Activated CD4-positive, alpha-beta memory T cell treated with anti-CD3 and anti-CD28 coated beads for 36 hours (primary cell): ENCODE measurements at regions not wholly inside any gene's neighbourhood (a gene's known extent, or its start where the extent isn't known, plus 50 kb on each side); places are given as distances from the start of the nearest gene placed in this dataset.

ENCODE experiments used
- CTCF ChIA-PET: fragments of 350-600 bp; sonication (Branson Sonifier 250); formaldehyde crosslinking; loops from one replicate; lab custom pipeline; 2021; ENCODE audit warnings: antibody characterized with exemption, inconsistent platforms; lab: Charles Lee
- POLR2A ChIA-PET: fragments of 350-600 bp; sonication (Branson Sonifier 250); formaldehyde crosslinking; loops from one replicate; lab custom pipeline; 2021; ENCODE audit warnings: antibody characterized with exemption; lab: Charles Lee
- DNase-seq: peaks from one replicate; pipeline ENCODE4 v3.0.0-alpha.2; 2020
- H3K27ac Mint-ChIP-seq: one replicate; pipeline ENCODE4 v1.8.0; 2021; ENCODE audit warnings: mixed read lengths
- H3K27me3 Mint-ChIP-seq: one replicate; pipeline ENCODE4 v1.8.0; 2021; ENCODE audit warnings: mixed read lengths
- H3K36me3 Mint-ChIP-seq: one replicate; pipeline ENCODE4 v1.8.0; 2021; ENCODE audit warnings: mixed read lengths
- H3K4me1 Mint-ChIP-seq: one replicate; pipeline ENCODE4 v1.8.0; 2021; ENCODE audit warnings: low read depth, mixed read lengths
- H3K4me3 Mint-ChIP-seq: one replicate; pipeline ENCODE4 v1.8.0; 2021; ENCODE audit warnings: mild to moderate bottlenecking, mixed read lengths
- H3K9me3 Mint-ChIP-seq: one replicate; pipeline ENCODE4 v1.8.0; 2021; ENCODE audit warnings: mixed read lengths
- intact Hi-C: fragments of 100-400 bp; cut with micrococcal nuclease; formaldehyde crosslinking; loops from one replicate; pipeline ENCODE4 v1.15.1; 2023

DNA sequence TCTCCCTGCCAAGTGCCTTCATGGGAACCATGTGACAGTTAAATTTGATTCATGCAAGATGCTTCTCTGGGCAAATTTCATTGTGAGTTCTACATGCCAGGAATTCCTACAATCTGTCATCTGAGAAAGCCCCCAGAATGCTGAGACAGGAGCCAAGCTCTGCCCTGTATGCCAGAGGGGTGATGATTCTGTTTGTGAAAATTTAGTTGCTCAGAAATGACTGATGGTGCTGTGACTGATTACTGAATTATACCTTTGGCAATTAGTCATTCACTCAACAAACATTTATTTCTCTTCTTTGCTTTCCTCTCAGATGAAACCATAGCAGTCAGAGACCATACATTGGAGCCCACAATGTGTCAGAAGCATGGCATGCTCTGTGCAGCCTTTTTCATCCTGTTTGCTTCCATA, 69.0 kb upstream of the ZBED5 start:
- peaks cover 16% of the 10 kb centered on the region for H3K27me3 Mint-ChIP-seq
- no peaks in the 10 kb centered on the region for H3K36me3 Mint-ChIP-seq
- H3K4me3 Mint-ChIP-seq = no peak overlapping the region
- no peak for DNase-seq
- H3K4me1 Mint-ChIP-seq = peaks cover 14% of the 10 kb centered on the region
- no peaks in the 10 kb centered on the region for H3K9me3 Mint-ChIP-seq
- POLR2A ChIA-PET = interaction anchor here (1.3 kb wide), 1 partner anchor 117 kb away, joined by 3 read pairs; no protein-coding TSS in a partner anchor
- intact Hi-C loops = loop anchor here (1.0 kb wide), 1 partner anchor 916 kb away; no protein-coding TSS in a partner anchor
- no peak overlapping the region for H3K27ac Mint-ChIP-seq
- CTCF ChIA-PET = interaction anchor here (0.5 to 1.2 kb wide), 3 partner anchors 97 to 107 kb away, joined by 3 to 6 read pairs (median 4); no protein-coding TSS in a partner anchor

DNA sequence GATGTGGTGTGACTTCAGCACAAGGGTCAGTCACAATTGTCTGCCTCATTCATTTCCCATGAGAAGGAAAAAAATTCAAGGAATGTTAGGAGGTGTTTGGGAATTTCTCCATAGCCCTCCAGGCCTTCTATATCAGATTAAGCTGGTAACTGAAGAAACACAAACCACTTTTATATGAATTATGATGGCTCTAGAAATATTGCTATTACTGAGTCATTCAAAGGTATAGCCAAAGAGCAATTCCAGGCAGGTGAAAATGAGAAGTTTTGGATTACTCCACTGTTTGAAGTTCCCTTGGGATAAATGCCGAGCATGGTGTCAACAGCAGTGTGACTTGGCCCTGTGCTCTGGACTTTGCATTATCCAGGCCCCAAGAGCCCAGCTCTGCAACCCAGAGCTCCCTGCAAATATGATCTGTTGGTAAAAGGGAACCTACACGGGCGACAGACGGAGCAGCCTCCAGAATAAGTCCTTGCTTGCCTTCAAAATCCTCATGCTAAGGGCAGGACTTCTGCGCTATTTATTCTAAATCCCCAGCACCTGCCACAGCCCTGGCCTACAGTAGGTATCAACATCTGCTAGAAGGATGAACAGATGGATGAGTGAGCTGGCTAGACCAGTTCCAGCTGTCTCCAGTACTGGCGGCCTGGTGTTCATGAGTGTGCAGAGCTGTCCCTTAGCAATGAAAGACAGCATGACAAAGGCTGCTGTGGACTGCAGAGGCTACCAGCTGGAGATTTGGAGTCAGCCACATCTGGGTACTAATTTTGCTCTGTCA, 67.5 kb upstream of the ZBED5 start:
- ChIA-PET CTCF (interaction anchor here (0.7 to 3.8 kb wide), 5 partner anchors 9 to 1081 kb away, joined by 3 to 15 read pairs (median 6); no protein-coding TSS in a partner anchor), POLR2A (no interaction called here)
- intact Hi-C loops = no loop called here
- peaks cover 6% of the 10 kb centered on the region for H3K4me1 Mint-ChIP-seq
- H3K36me3 Mint-ChIP-seq = no peaks in the 10 kb centered on the region
- H3K4me3 Mint-ChIP-seq = no peak overlapping the region
- no peaks in the 10 kb centered on the region for H3K9me3 Mint-ChIP-seq
- peaks cover 10% of the 10 kb centered on the region for H3K27me3 Mint-ChIP-seq
- no peak for DNase-seq
- H3K27ac Mint-ChIP-seq = no peak overlapping the region

DNA sequence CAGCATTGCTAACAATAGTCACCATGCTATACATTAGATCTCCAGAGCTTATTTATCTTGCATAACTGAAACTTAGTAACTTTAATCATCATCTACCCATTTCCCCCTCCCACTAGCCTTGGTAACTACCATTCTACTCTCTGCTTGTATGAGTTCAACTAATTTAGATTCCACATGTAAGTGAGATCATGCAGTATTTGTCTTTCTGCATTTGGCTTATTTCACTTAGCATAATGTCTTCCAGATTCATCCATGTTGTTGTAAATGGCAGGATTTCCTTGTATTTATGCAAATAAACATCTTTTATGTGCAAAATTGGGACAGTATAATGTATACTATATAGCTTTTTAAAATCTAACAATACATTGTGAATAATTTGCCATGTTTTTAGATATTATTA, 66.0 kb upstream of the ZBED5 start:
- Mint-ChIP-seq H3K4me3 (no peak overlapping the region), H3K27ac (no peak overlapping the region), H3K9me3 (peaks cover under 1% of the 10 kb centered on the region), H3K27me3 (peaks cover 7% of the 10 kb centered on the region), H3K4me1 (peaks cover 4% of the 10 kb centered on the region), H3K36me3 (no peaks in the 10 kb centered on the region)
- ChIA-PET POLR2A (no interaction called here), CTCF (interaction anchor here (1.4 to 3.8 kb wide), 2 partner anchors 11 to 131 kb away, joined by 8 to 15 read pairs; no protein-coding TSS in a partner anchor)
- intact Hi-C loops = no loop called here
- no peak for DNase-seq

DNA sequence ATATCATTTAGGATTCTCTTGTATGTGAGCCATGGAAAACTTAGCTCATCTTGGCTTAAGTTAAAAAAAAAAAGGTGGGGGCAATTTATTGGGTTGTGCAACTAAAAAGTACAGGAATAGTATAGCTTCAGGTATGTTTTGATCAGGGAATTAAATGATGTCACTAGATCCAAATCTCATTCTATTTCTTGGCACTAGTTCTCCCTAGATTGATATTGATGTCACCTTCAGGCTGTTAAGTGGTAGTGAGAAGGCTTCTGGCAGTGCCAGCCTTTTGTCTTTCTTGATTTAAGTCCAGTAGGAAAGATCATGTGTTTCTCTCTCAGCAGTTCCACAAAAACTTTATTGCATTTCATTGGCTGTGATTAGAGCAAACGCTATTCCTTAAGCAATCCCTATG, 65.0 kb upstream of the ZBED5 start:
- Mint-ChIP-seq H3K4me3 (no peak overlapping the region), H3K36me3 (no peaks in the 10 kb centered on the region), H3K9me3 (peaks cover 10% of the 10 kb centered on the region), H3K27me3 (peaks cover 3% of the 10 kb centered on the region), H3K4me1 (peaks cover 4% of the 10 kb centered on the region), H3K27ac (no peak overlapping the region)
- no peak for DNase-seq
- intact Hi-C loops = no loop called here
- ChIA-PET POLR2A (no interaction called here), CTCF (interaction anchor here (0.6 to 3.8 kb wide), 4 partner anchors 12 to 130 kb away, joined by 3 to 15 read pairs (median 7); no protein-coding TSS in a partner anchor)

DNA sequence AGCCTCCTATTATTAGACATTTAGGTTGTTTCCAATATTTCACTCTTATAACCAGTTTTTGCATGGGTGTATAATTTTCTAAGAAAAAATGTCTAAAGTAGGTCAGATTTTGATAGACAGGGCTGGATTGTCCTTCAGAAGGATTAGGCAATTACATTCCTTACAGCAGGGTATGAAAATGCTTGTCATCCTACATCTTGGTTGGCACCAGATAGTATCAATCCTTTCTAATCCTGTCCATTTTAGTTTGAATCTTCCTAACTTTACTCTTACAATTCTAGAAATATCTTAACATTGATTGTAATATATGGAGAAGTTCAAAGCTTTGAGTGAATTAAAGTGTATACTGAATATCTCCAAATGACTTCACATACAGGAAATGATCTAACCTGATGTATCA, 63.0 kb upstream of the ZBED5 start:
- Mint-ChIP-seq H3K9me3 (peaks cover 18% of the 10 kb centered on the region), H3K27me3 (no peaks in the 10 kb centered on the region), H3K36me3 (peaks cover 6% of the 10 kb centered on the region), H3K4me3 (no peak overlapping the region), H3K27ac (no peak overlapping the region), H3K4me1 (no peaks in the 10 kb centered on the region)
- intact Hi-C loops = no loop called here
- DNase-seq = no peak
- ChIA-PET POLR2A (no interaction called here), CTCF (interaction anchor here (0.9 to 3.6 kb wide), 4 partner anchors 42 to 128 kb away, joined by 4 to 11 read pairs (median 6); no protein-coding TSS in a partner anchor)

DNA sequence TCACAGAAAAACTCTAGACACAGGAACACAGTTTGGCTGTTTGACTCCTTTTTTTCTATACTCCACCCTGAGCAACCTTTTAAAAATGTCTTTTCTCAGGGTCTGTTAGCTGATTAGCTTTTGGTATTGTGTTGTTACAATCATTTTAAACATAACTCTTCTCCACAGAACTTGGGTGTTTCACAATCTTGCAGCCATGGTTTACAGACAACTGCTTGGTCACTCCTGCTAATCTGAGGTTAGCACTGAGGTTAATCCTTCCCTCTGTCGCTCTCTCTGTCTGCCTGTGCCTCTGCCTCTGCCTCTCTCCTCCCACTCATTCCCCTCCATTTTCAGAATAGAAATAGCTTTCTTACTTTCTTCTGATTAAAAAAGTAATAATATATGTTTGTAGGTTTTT, 62.4 kb upstream of the ZBED5 start:
- Mint-ChIP-seq H3K4me1 (no peaks in the 10 kb centered on the region), H3K4me3 (no peak overlapping the region), H3K36me3 (peaks cover 6% of the 10 kb centered on the region), H3K27me3 (no peaks in the 10 kb centered on the region), H3K9me3 (peaks cover 18% of the 10 kb centered on the region), H3K27ac (no peak overlapping the region)
- CTCF ChIA-PET = interaction anchor here (1.8 to 3.6 kb wide), 2 partner anchors 101 to 127 kb away, joined by 7 to 11 read pairs; no protein-coding TSS in a partner anchor
- POLR2A ChIA-PET = interaction anchor here (0.6 kb wide), 1 partner anchor 133 kb away, joined by 3 read pairs; no protein-coding TSS in a partner anchor
- no peak for DNase-seq
- intact Hi-C loops = no loop called here

DNA sequence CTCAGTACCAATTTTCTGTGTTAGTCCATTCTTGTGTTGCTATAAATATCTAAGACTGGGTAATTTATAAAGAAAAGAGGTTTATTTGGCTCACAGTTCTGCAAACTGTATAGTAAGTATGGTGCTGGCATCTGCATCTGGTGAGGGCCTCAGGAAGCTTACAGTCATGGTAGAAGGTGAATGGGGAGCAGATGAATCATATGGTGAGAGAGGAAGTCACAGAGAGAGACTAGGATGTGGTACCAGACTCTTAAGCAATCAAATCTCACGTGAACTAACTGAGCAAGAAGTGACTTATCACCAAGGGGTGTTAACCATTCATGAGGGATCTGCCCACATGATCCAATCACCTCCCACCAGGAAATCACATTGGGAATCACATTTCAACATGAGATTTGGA, 60.8 kb upstream of the ZBED5 start:
- no peak for DNase-seq
- H3K4me1 Mint-ChIP-seq = no peaks in the 10 kb centered on the region
- H3K36me3 Mint-ChIP-seq = peaks cover 6% of the 10 kb centered on the region
- POLR2A ChIA-PET = no interaction called here
- H3K27me3 Mint-ChIP-seq = no peaks in the 10 kb centered on the region
- CTCF ChIA-PET = no interaction called here
- H3K4me3 Mint-ChIP-seq = no peak overlapping the region
- no peak overlapping the region for H3K27ac Mint-ChIP-seq
- H3K9me3 Mint-ChIP-seq = peaks cover 18% of the 10 kb centered on the region
- intact Hi-C loops = no loop called here

DNA sequence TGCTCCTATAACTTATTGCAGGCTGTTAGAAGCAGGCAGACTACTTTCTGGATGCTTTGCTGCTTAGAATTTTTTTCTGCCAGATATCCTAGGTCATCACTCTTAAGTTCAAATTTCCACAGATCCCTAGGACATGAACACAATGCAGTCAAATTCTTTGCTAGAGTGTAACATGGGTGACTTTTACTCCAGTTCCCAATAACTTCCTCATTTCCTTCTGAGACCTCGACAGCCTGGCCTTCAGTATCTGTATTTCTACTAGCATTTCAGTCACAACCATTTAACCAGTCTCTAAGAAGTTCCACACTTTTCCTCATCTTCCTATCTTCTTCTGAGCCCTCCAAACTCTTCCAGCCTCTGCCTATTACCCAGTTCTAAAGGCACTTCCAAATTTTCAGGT, 60.4 kb upstream of the ZBED5 start:
- Mint-ChIP-seq H3K27me3 (no peaks in the 10 kb centered on the region), H3K9me3 (peaks cover 18% of the 10 kb centered on the region), H3K36me3 (peaks cover 6% of the 10 kb centered on the region), H3K4me1 (no peaks in the 10 kb centered on the region), H3K4me3 (no peak overlapping the region), H3K27ac (no peak overlapping the region)
- POLR2A ChIA-PET = no interaction called here
- intact Hi-C loops = no loop called here
- no peak for DNase-seq
- CTCF ChIA-PET = no interaction called here

DNA sequence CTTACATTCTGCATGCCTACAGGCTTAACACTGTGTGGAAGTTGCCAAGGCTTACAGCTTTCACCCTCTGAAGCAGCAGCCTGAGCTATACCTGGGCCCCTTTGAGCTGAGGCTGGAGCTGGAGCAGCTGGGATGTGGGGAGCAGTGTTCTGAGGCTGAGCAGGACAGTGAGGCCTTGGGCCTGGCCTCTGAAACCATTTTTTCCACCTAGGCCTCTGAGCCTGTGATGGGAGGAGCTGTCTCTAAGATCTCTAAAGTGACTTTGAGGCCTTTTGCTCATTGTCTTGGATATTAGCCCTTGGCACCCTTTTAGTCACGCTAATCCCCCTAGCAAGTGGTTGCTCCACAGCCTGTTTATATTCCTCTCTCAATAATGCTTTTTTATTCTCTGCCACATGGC, 59.9 kb upstream of the ZBED5 start:
- no peak for DNase-seq
- ChIA-PET POLR2A (no interaction called here), CTCF (no interaction called here)
- H3K36me3 Mint-ChIP-seq = peaks cover 6% of the 10 kb centered on the region
- no peak overlapping the region for H3K4me3 Mint-ChIP-seq
- no peaks in the 10 kb centered on the region for H3K27me3 Mint-ChIP-seq
- no peak overlapping the region for H3K27ac Mint-ChIP-seq
- peaks cover 18% of the 10 kb centered on the region for H3K9me3 Mint-ChIP-seq
- H3K4me1 Mint-ChIP-seq = no peaks in the 10 kb centered on the region
- intact Hi-C loops = no loop called here

DNA sequence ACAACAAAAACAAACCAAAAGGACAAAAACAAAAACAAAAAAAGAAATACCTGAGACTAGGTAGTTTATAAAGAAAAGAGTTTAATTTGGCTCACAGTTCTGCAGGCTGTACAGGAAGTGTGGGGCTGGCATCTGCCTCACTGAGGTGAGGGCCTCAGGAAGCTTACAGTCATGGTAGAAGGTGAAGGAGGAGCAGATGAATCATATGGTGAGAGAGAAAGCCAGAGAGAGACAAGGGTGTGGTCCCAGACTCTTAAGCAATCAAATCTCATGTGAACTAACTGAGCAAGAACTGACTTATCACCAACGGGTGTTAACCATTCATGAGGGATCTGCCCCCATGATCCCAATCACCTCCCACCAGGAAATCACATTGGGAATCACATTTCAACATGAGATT, 58.8 kb upstream of the ZBED5 start:
- no peaks in the 10 kb centered on the region for H3K4me1 Mint-ChIP-seq
- H3K27me3 Mint-ChIP-seq = no peaks in the 10 kb centered on the region
- DNase-seq = no peak
- intact Hi-C loops = no loop called here
- H3K4me3 Mint-ChIP-seq = no peak overlapping the region
- H3K27ac Mint-ChIP-seq = no peak overlapping the region
- ChIA-PET CTCF (no interaction called here), POLR2A (no interaction called here)
- H3K9me3 Mint-ChIP-seq = peaks cover 18% of the 10 kb centered on the region
- H3K36me3 Mint-ChIP-seq = peaks cover 6% of the 10 kb centered on the region

DNA sequence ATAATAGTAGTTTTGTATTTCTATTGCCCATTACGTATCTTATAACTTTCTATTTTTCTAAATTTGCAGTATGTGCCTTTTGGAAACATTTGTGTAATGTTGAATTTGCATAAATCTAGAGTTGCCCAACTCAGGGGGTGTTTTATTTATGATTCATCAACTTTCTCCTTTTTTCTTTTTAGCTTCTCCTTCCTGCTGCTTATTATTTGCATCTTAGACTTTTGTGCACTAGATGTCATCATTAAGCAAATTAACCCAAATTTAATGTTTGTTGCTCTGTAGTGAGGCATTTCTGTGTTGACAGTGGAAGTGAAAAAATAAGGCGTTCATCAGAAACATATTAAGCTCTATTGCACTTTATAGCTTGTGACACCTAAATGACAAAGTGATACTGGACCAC, 56.2 kb upstream of the ZBED5 start:
- CTCF ChIA-PET = interaction anchor here (0.6 to 1.7 kb wide), 5 partner anchors 11 to 178 kb away, joined by 3 to 5 read pairs (median 3); no protein-coding TSS in a partner anchor

DNA sequence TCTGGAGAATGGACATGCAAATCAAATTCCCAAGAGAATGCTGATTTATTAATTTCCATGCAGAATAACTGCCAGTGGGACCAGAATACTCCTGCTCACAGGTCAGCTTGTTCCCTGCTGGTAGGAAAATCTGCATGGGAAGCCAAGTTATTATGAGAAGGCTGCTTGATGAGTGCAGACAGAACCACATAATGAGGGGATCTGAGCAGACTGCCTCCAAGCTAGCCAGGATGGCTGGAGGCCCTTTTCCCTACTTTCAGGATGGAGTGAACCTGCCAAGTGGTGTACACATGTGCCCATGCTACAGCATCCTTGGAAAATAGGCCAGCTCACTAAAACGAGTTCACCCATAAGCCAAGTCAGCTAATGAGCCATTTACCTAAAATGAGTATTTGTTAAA, 55.2 kb upstream of the ZBED5 start:
- peaks cover 6% of the 10 kb centered on the region for H3K36me3 Mint-ChIP-seq
- no peaks in the 10 kb centered on the region for H3K27me3 Mint-ChIP-seq
- H3K4me1 Mint-ChIP-seq = no peaks in the 10 kb centered on the region
- DNase-seq = no peak
- H3K9me3 Mint-ChIP-seq = peaks cover 9% of the 10 kb centered on the region
- no peak overlapping the region for H3K27ac Mint-ChIP-seq
- ChIA-PET CTCF (interaction anchor here (1.7 kb wide), 1 partner anchor 35 kb away, joined by 5 read pairs; no protein-coding TSS in a partner anchor), POLR2A (no interaction called here)
- intact Hi-C loops = no loop called here
- no peak overlapping the region for H3K4me3 Mint-ChIP-seq

More for the DNA sequence above, 56.2 kb upstream of the ZBED5 start:
- H3K36me3 Mint-ChIP-seq = peaks cover 6% of the 10 kb centered on the region
- no peak overlapping the region for H3K27ac Mint-ChIP-seq
- POLR2A ChIA-PET = no interaction called here
- no peak overlapping the region for H3K4me3 Mint-ChIP-seq
- peaks cover 18% of the 10 kb centered on the region for H3K9me3 Mint-ChIP-seq
- no peaks in the 10 kb centered on the region for H3K27me3 Mint-ChIP-seq
- no peak for DNase-seq
- intact Hi-C loops = no loop called here
- no peaks in the 10 kb centered on the region for H3K4me1 Mint-ChIP-seq
